HG03135 (cell line): ENCODE measurements at regions not wholly inside any gene's neighbourhood (a gene's known extent, or its start where the extent isn't known, plus 50 kb on each side); places are given as distances from the start of the nearest gene placed in this dataset.

Source experiments
- ATAC-seq: cut with Tn5 transposase; IDR thresholded peaks from one replicate; pipeline ENCODE4 v1.9.1; 2021; ENCODE audit warnings: mild to moderate bottlenecking, moderate library complexity; ENCODE audit not compliant: unreplicated experiment

DNA sequence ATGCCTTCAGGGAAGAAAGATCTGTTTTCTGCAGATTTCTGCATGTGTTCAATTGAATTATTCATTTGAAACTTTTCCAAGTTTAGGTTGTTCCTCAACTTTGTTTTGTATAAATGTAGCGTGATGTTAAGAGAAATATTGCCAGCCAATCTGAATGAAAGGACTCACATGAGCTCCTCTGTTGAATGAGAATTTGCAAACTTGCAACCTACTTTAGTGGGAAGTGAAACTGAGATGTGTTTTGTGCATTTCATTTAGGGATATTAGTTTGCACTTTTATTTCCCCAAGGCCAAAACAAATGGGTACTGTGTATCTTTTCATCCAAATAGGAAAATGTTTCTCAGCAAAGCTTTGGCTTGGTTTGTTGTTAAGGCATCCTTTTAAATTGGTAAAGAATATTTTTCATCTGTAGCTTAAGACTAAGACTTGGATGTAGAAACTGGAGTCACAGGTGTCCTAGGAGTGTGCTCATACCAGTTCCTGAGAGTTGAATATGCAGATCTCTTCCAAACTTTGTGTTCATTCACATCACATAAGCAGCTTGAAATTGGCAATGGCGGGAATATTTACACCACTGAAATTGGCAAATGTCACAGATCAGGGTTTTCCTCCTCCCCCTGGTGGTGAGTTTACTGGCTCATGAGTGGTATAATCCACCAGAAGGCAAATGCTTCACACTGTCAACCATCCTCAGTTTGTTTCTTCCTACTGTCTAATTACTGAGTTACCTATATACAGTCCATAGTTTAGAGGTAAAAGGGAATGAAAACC lies 193.6 kb upstream of the BANK1 start:
- ATAC-seq, result no peak

- no peak for ATAC-seq
Measured at GRCh38 chr4:101594588-101594987, 195.9 kb upstream of the BANK1 start.

GRCh38 chr4:101593666-101594065 lies 196.9 kb upstream of the BANK1 start:
- ATAC-seq, result no peak

GRCh38 chr4:101584306-101584705 lies 206.2 kb upstream of the BANK1 start:
- no peak for ATAC-seq

- ATAC-seq, result no peak
Measured at GRCh38 chr4:101563126-101563525, 215.8 kb upstream of the PPP3CA start.

GRCh38 chr4:101556842-101557241 lies 209.5 kb upstream of the PPP3CA start:
- no peak for ATAC-seq

DNA sequence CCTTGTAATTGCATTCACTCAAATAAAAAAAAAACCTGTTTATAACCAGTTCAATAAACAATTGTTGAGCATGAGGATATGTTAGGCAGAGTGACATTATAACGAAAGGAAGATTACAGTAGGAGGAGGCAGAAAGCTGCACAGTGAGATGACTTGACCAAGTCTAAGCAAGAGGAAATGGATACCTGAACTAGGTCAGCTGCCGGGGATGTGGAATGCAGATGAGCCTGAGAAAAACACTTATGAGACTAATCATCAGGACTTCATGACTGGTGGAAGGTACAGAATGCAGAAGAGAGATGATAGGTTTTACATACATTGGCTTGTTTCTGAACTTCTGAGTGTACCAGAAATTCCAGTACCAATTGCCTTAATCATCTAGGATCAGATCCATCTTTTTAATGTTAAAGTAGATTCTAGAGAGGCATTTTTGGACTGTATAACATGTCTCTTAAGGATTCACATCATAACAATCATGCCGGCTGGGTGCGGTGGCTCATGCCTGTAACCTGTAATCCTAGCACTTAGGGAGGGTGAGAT lies 208.1 kb upstream of the PPP3CA start:
- no peak for ATAC-seq

DNA sequence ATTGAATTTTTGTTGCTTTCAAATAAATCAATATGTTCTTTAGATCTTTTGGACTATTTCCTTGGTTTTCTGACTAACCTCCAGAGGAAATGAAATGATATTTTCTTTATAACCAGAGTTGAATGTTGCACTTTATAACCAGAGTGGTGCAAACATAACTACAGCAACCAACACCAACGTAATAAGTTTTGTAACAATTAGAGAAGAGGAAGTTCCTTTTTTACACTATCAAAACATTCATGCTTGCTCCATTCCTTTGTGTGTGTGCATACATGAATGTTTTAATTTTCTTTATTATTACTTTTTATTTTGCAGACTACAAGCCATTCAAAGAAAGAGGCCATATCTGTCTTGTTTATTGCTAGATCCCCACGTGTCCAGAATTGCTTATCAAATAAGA lies 193.0 kb upstream of the PPP3CA start:
- no peak for ATAC-seq

DNA sequence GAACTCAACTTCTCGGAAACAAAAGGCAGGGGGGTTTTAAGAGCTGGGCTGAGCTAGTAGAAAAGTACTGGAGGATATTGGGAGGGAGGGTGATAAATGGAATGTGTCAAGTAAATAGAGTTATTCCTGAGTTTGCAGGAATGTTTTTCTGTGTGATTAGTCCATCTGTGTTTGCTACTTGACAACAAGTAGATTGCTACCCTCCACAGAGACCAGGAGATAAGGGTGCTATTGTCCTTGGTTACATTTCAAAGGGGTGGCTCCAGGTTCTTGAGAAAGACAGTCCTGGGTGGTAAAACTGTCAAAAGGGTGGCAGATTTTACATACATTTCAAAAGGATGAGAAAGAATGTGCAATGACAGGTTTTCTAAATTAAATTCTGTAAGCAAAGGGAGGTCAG lies 181.2 kb upstream of the PPP3CA start:
- no peak for ATAC-seq

- peak; percentile 89 for ATAC-seq
Measured at GRCh38 chr4:101527188-101527587, 179.9 kb upstream of the PPP3CA start.

DNA sequence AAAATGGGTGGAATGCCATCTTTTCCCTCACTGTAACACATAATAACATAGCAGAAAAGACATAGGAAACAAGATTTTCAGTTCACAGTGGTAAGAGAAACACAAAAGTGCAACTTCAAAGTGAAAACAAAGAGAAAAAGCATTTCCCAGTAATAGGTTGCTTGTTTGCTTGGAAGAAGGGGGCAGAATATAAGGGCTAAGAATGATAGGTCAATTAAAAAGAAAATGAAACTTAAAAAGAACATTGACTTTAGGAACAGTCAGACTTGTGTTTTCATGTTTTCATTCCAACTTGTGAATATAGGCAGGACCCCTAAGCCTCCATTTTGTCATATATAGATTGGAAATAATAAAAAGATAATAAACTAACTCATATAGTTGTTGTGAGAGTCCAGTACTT lies 168.2 kb upstream of the PPP3CA start:
- ATAC-seq, result no peak

GRCh38 chr4:101515099-101515498 lies 167.8 kb upstream of the PPP3CA start:
- no peak for ATAC-seq

DNA sequence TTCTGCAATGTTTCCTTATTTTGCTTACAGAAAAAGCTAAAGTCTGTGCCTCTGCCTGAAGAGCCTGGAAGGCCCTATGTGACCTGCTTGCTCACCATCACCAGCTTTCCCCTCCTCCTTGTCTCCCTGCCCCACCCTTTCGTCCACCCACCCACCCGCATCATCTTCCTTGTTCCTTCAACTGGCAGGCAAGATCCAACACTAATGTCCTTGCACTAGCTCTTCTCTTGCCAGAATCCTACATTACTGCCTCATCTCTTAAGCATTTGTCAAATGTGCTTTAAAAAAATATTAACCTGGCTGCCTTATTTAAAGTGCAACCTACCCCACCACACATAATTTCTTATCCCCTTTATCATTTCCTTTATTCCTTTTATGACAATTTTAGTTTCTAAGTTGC lies 165.1 kb upstream of the PPP3CA start:
- no peak for ATAC-seq

DNA sequence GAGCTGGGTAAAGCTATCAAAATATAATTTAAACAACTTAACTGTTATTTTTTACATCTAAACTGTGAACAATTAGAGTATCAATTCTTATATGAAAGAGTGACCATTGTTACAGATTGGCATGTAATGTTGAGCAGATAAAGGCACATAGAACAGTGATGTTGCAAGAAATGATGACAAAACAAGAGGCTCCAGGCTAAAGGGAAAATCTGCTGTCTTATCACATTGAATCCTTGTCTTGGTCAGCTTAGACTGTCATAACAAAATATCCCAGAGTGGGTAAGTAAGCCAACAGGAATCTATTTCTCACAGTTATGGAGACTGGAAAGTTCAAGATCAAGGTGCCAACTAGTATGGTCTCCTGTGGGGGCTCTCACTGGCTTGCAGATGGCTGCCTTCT lies 154.1 kb upstream of the PPP3CA start:
- no peak for ATAC-seq

- ATAC-seq, result no peak
Measured at GRCh38 chr4:101500742-101501141, 153.4 kb upstream of the PPP3CA start.

DNA sequence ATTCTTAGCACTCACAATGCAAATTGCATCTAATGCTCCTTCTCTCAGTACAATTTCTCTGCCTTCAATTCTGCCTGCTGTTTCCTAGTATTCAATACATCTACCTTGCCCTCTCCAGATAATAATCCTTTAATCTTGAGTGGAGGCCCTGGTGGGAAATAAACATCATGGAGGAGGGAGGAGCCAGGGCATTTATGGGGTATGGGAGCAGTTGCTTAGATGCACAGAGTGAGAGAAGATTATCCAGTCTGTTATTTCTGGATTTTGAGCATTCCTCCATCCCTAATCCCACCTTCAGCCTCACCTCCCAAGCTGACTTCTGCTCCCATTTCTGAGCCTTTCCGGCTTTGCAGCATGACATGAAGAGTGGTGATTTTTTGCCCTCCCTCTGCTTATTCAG lies 127.9 kb upstream of the PPP3CA start:
- ATAC-seq, result no peak

DNA sequence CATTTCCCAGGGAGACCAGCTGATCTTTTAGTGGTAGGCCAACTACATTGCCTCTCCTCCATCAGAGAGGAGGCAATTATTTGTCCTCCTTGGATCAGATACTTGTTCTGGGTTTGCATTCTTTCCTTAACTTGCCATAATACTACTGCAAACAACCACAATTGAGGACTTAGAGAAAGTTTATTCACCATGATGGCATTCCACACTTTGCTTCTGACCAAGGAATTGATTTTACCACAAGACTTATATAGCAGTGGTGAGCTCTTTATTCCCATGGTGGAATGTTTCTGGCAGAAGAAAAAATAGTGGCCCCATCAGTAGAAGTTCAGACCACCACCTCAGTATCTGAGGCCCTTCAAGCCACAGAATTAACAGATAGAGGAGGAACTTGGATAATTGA lies 123.9 kb upstream of the PPP3CA start:
- no peak for ATAC-seq

DNA sequence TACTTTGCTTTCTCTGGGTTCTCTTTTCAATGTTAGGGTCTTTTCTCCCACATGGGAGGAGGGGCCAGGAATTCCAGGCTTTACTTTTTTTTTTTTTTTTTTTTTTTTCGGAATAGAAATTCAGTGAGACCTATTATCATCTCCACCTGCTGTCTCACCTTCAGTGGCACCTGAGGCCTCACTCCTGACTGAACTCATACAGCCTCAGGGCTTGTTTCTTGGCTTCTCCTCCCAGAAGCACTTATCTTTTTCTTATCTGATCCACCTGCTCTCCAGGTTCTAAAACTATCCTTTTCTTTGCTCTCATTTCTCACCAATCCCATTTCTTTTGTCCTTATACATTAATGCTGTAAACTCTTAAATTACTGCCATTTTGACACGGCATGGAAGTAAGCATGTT lies 117.3 kb upstream of the PPP3CA start:
- ATAC-seq, result no peak

DNA sequence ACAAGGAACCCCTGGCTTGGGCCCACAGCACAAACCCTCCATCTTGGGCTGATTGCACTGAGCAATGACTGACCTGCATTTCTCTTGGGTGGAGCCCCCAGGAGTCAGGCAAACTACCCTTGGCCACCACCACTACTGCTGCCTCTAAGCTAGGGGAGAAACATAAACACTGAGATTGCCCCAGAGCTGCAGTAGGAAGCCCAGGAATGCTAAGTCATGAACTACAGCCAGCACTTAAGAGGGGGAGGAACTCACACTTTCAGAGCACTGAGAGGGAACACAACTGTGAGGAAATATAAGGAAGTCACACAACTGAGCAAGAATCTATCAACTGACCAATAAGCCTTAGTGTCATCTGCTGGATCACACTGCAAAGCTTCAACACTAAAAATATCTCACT lies 111.6 kb upstream of the PPP3CA start:
- ATAC-seq, result no peak

- no peak for ATAC-seq
Measured at GRCh38 chr4:101458473-101458872, 111.1 kb upstream of the PPP3CA start.

GRCh38 chr4:101451086-101451485 lies 103.8 kb upstream of the PPP3CA start:
- ATAC-seq, result no peak

DNA sequence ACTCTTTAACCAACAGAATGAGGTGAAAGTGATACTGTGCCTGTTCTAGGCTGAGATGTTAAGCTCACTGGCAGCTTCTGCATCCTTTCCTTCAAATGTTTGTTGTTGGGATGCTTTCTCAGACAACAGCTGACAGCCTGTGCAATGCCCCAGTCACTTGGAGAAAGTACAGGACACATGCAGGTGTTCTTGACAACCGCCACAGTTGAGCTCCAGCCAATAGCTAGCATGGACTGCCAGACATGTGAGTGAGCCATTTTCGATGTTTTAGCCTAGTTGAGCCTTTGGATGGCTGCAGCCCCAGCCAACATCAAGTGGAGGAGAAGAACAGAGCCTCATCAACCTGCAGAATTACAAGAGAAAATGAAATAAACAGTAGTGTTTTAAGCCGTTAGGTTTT lies 94.1 kb upstream of the PPP3CA start:
- ATAC-seq, result no peak

GRCh38 chr4:101439926-101440325 lies 92.6 kb upstream of the PPP3CA start:
- ATAC-seq, result no peak
